OCI-LY3 (cell line): ENCODE measurements at regions not wholly inside any gene's neighbourhood (a gene's known extent, or its start where the extent isn't known, plus 50 kb on each side); places are given as distances from the start of the nearest gene placed in this dataset.

Experiments used
- EZH2phosphoT487 ChIP-seq: fragments of 200-600 bp; shearing (Covaris generic); IDR thresholded peaks from 2 replicates; pipeline ENCODE4 v1.6.1; 2018; ENCODE audit warnings: antibody characterized with exemption, mixed run types, low read depth
- TF ChIP-seq, protein P1 (sequence below): fragments of 200-600, 300-600 bp; sonication (generic); IDR thresholded peaks from 2 replicates; pipeline ENCODE4 v1.5.1; 2014; ENCODE audit warnings: antibody characterized with exemption, low read length, low read depth

- TF ChIP-seq, protein P1, sequence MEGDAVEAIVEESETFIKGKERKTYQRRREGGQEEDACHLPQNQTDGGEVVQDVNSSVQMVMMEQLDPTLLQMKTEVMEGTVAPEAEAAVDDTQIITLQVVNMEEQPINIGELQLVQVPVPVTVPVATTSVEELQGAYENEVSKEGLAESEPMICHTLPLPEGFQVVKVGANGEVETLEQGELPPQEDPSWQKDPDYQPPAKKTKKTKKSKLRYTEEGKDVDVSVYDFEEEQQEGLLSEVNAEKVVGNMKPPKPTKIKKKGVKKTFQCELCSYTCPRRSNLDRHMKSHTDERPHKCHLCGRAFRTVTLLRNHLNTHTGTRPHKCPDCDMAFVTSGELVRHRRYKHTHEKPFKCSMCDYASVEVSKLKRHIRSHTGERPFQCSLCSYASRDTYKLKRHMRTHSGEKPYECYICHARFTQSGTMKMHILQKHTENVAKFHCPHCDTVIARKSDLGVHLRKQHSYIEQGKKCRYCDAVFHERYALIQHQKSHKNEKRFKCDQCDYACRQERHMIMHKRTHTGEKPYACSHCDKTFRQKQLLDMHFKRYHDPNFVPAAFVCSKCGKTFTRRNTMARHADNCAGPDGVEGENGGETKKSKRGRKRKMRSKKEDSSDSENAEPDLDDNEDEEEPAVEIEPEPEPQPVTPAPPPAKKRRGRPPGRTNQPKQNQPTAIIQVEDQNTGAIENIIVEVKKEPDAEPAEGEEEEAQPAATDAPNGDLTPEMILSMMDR = no peak
- TF ChIP-seq EZH2phosphoT487 = no peak
Measured at GRCh38 chr14:53766106-53766505, 190.5 kb downstream of the BMP4 start.
